K562 (cell line): ENCODE measurements at regions not wholly inside any gene's neighbourhood (a gene's known extent, or its start where the extent isn't known, plus 50 kb on each side); places are given as distances from the start of the nearest gene placed in this dataset.
A peak's percentile ranks its signal among the peaks of the same experiment; 100 is the strongest.

ENCODE experiments used
- ATAC-seq: fragments of 200-7000 bp; cut with Tn5 transposase; 3 replicates; pipeline ENCODE4 v1.9.1; 2020; ENCODE audit warnings: moderate library complexity
- BruUV-seq: library from RNA; stranded (reverse); fragments of 400-500 nt; replicated peaks from 2 replicates; lab custom pipeline; 2021; lab: Mats Ljungman, UMichigan
- CTCF ChIA-PET: fragments of 300-600 bp; formaldehyde crosslinking; extraction: SDS; loops from one replicate; lab custom pipeline; 2021; ENCODE audit warnings: low intra/inter-chr PET ratio; lab: Yijun Ruan, JAX
- POLR2A ChIA-PET: fragments of 300-600, 350-650 bp; sonication (Branson Sonifier 250); formaldehyde crosslinking; extraction: SDS; loops from one replicate; lab custom pipeline; 2021; ENCODE audit warnings: antibody characterized with exemption, inconsistent platforms; lab: Yijun Ruan, JAX
- DNase-seq, 4 experiments: peaks; one replicate each; pipeline versions ENCODE4 v3.0.0 to v3.0.0-alpha.2; 2011 to 2018; ENCODE audit warnings: low spot score in 3 of 4, mixed read lengths in 3 of 4; ENCODE audit errors: extremely low read depth in 1 of 4
- FAIRE-seq: peaks from 2 replicates; lab custom pipeline; 2011; peaks lifted over from hg19 to GRCh38; lab: Jason Lieb, UNC
- H2AFZ ChIP-seq: 2 replicates; pipeline ENCODE4 v1.6.0; 2011; ENCODE audit warnings: low read depth, low read length, control low read depth, inconsistent platforms
- H3K27ac ChIP-seq: fragments of 200-600 bp; 3 replicates; pipeline ENCODE4 v1.8.0; 2011; ENCODE audit warnings: low read depth, mild to moderate bottlenecking, control low read depth, inconsistent platforms, low read length, moderate library complexity, mixed read lengths; ENCODE audit errors: extremely low read depth
- H3K27me3 ChIP-seq, 2 experiments: fragments of 300-600 bp in 1 of 2; 2 replicates in 1 of 2; 3 replicates in 1 of 2; pipeline versions ENCODE4 v1.6.0 to v1.8.0; 2011; ENCODE audit warnings: inconsistent platforms in 2 of 2, low read length in 2 of 2, mild to moderate bottlenecking in 1 of 2, mixed read lengths in 1 of 2, moderate library complexity in 1 of 2; ENCODE audit not compliant: control insufficient read depth in 2 of 2, insufficient read depth in 2 of 2
- H3K36me3 ChIP-seq: fragments of 300-600 bp; 3 replicates; pipeline ENCODE4 v1.8.0; 2011; ENCODE audit warnings: mild to moderate bottlenecking, low read length, inconsistent platforms; ENCODE audit not compliant: control insufficient read depth, insufficient read depth
- H3K4me1 ChIP-seq, 2 experiments: fragments of 200-600 bp in 1 of 2; replicated peaks in 1 of 2; 2 replicates in 1 of 2; 3 replicates in 1 of 2; pipeline versions ENCODE4 v1.5.1 to v1.8.0; 2011; ENCODE audit warnings: inconsistent platforms in 2 of 2, low read length in 2 of 2, mild to moderate bottlenecking in 1 of 2, mixed read lengths in 1 of 2, moderate library complexity in 1 of 2; ENCODE audit not compliant: control insufficient read depth in 2 of 2, insufficient read depth in 2 of 2
- H3K4me2 ChIP-seq: 2 replicates; pipeline ENCODE4 v1.6.1; 2011; ENCODE audit warnings: low read length, control low read depth, inconsistent platforms, mixed read lengths; ENCODE audit not compliant: insufficient read depth
- H3K4me3 ChIP-seq: fragments of 200-600 bp; sonication (generic), shearing (Covaris generic); 2 replicates; pipeline ENCODE4 v1.5.1; 2016; ENCODE audit warnings: control low read depth, inconsistent platforms
- H3K79me2 ChIP-seq: fragments of 200-600 bp; 3 replicates; pipeline ENCODE4 v1.8.0; 2011; ENCODE audit warnings: low read length, inconsistent platforms; ENCODE audit not compliant: control insufficient read depth, insufficient read depth
- H3K9ac ChIP-seq, 2 experiments: 2 replicates each; pipeline versions ENCODE4 v1.6.0 to v1.6.1; 2011; ENCODE audit warnings: low read depth in 2 of 2, low read length in 2 of 2, control low read depth in 1 of 2, inconsistent platforms in 1 of 2, mild to moderate bottlenecking in 1 of 2, mixed read lengths in 1 of 2; ENCODE audit not compliant: insufficient read depth in 1 of 2
- H3K9me1 ChIP-seq: one replicate; pipeline ENCODE4 v1.6.0; 2011; ENCODE audit warnings: inconsistent platforms, mild to moderate bottlenecking, low read length, moderate library complexity; ENCODE audit not compliant: control insufficient read depth, insufficient read depth
- H3K9me3 ChIP-seq: replicated peaks from 2 replicates; pipeline ENCODE4 v1.5.1; 2011; ENCODE audit warnings: low read depth, low read length, inconsistent platforms; ENCODE audit not compliant: control insufficient read depth, insufficient read depth
- H4K20me1 ChIP-seq: replicated peaks from 2 replicates; pipeline ENCODE4 v1.6.1; 2011; ENCODE audit warnings: low read length, inconsistent platforms, mixed read lengths; ENCODE audit not compliant: control insufficient read depth, insufficient read depth
- CEBPG ChIP-seq, 3 experiments: fragments of 200-800 bp in 1 of 3; sonication (Bioruptor generic) in 1 of 3; sonication (generic) in 1 of 3; formaldehyde crosslinking in 1 of 3; IDR thresholded peaks in 2 of 3; conservative IDR thresholded peaks in 1 of 3; 2 replicates each; pipeline versions ENCODE4 v1.6.1 to v1.8.0; 2016 to 2022; ENCODE audit warnings: missing compliant biosample characterization in 2 of 3, missing genetic modification characterization in 2 of 3, mild to moderate bottlenecking in 1 of 3, missing genetic modification reagents in 1 of 3
- CHCHD3 ChIP-seq: fragments of 250-450 bp; sonication (Bioruptor Pico); IDR thresholded peaks from 2 replicates; pipeline ENCODE4 v2.1.2; 2022; ENCODE audit warnings: mild to moderate bottlenecking
- JUN ChIP-seq, 2 experiments: sonication (generic) in 1 of 2; formaldehyde crosslinking in 1 of 2; IDR thresholded peaks; 2 replicates each; pipeline versions ENCODE4 v1.6.1 to v1.8.0; 2012 to 2022; ENCODE audit warnings: borderline replicate concordance in 2 of 2, mild to moderate bottlenecking in 2 of 2, improper control_type of control experiment in 1 of 2, low read depth in 1 of 2, low read length in 1 of 2, missing genetic modification reagents in 1 of 2
- WGBS: fragments of 100-300 bp; shearing (Covaris generic); methylation state at CpG from one replicate; pipeline ENCODE4 v1.1.6; 2016; ENCODE audit warnings: low coverage, mixed read lengths; ENCODE audit not compliant: insufficient coverage; ENCODE audit errors: missing lambda C conversion rate; 5-methylcytosine and 5-hydroxymethylcytosine counted together
- in situ Hi-C: fragments of 300-500 bp; cut with MboI; formaldehyde crosslinking; loops from 4 replicates; pipeline ENCODE4 v1.15.0; 2018; ENCODE audit warnings: inconsistent platforms, mixed read lengths
- intact Hi-C: fragments of 100-400 bp; cut with micrococcal nuclease; formaldehyde crosslinking; loops from 2 replicates; pipeline ENCODE4 v1.14.2; 2022
- TF ChIP-seq, protein P1 (sequence below): fragments of 250-450 bp; sonication (Bioruptor Pico); IDR thresholded peaks from 2 replicates; pipeline ENCODE4 v1.5.0; 2021

GRCh38 chr9:107949061-107949460 lies 459.5 kb upstream of the KLF4 start:
- no peaks in the 10 kb centered on the region for H3K27me3 ChIP-seq
- no peaks in the 10 kb centered on the region for H4K20me1 ChIP-seq
- intact Hi-C loops = no loop called here
- in situ Hi-C loops = no loop called here
- H3K4me2 ChIP-seq = no peak overlapping the region
- no peaks in the 10 kb centered on the region; the same call in 1 of the 2 replicates for H3K9me3 ChIP-seq
- no peak for ATAC-seq
- H3K79me2 ChIP-seq = no peaks in the 10 kb centered on the region
- 2% methylated on average over 4 of the region's 4 CpGs for WGBS
- POLR2A ChIA-PET = interaction anchor here (0.5 kb wide), 1 partner anchor 30 kb away, joined by 3 read pairs; no protein-coding TSS in a partner anchor
- FAIRE-seq = no peak
- TF ChIP-seq JUN (IDR thresholded peaks at IDR 0.05; ENCODE audit: borderline replicate concordance, low read depth, low read length) = no peak
- no peak for TF ChIP-seq JUN (CRISPR knock-in tag; IDR thresholded peaks at IDR 0.05; ENCODE audit: borderline replicate concordance)
- no peak for TF ChIP-seq CEBPG (CRISPR knock-in tag; IDR thresholded peaks at IDR 0.05)
- TF ChIP-seq CEBPG (tag; conservative IDR thresholded peaks at IDR 0.05 in 1 of 2, IDR thresholded peaks at IDR 0.05 in 1 of 2) = peak; percentile 26 to 43; a peak in 1 of 4 replicates
- no peak overlapping the region for H3K9ac ChIP-seq
- H3K27ac ChIP-seq = no peak overlapping the region
- BruUV-seq = no TSS peak
- CTCF ChIA-PET = no interaction called here
- H3K36me3 ChIP-seq = no peaks in the 10 kb centered on the region
- no peak overlapping the region for H2AFZ ChIP-seq
- no peak overlapping the region for H3K4me3 ChIP-seq
- no peak for DNase-seq
- H3K4me1 ChIP-seq = peaks cover 0 to 3% of the 10 kb centered on the region in 2 experiments; a peak in 1 of 5 replicates
- no peaks in the 10 kb centered on the region for H3K9me1 ChIP-seq

- no peak for DNase-seq
- FAIRE-seq = no peak
- Histone ChIP-seq H3K27me3 (no peaks in the 10 kb centered on the region), H4K20me1 (no peaks in the 10 kb centered on the region), H2AFZ (no peak overlapping the region), H3K79me2 (no peaks in the 10 kb centered on the region), H3K36me3 (no peaks in the 10 kb centered on the region), H3K4me1 (peaks cover 0 to 3% of the 10 kb centered on the region in 2 experiments; a peak in 1 of 5 replicates), H3K27ac (no peak overlapping the region), H3K9ac (no peak overlapping the region), H3K9me3 (no peaks in the 10 kb centered on the region; the same call in 1 of the 2 replicates), H3K9me1 (no peaks in the 10 kb centered on the region), H3K4me3 (no peak overlapping the region), H3K4me2 (no peak overlapping the region)
- no TSS peak for BruUV-seq
- ATAC-seq = no peak
- WGBS = 4% methylated on average over 2 of the region's 2 CpGs
- intact Hi-C loops (no loop called here), in situ Hi-C loops (no loop called here)
- CTCF ChIA-PET = no interaction called here
- POLR2A ChIA-PET = interaction anchor here (0.5 kb wide), 1 partner anchor 29 kb away, joined by 3 read pairs; no protein-coding TSS in a partner anchor
- no peak for TF ChIP-seq CHCHD3 (CRISPR knock-in tag)
- TF ChIP-seq, protein P1, sequence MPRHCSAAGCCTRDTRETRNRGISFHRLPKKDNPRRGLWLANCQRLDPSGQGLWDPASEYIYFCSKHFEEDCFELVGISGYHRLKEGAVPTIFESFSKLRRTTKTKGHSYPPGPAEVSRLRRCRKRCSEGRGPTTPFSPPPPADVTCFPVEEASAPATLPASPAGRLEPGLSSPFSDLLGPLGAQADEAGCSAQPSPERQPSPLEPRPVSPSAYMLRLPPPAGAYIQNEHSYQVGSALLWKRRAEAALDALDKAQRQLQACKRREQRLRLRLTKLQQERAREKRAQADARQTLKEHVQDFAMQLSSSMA (CRISPR knock-in tag) = no peak
Measured at GRCh38 chr9:107948601-107949000, 459.0 kb upstream of the KLF4 start.
